ENCODE measurements at regions not wholly inside any gene's neighbourhood (a gene's known extent, or its start where the extent isn't known, plus 50 kb on each side); places are given as distances from the start of the nearest gene placed in this dataset.

GRCh38 chr20:19141998-19142397 is 70.4 kb upstream of the SLC24A3 start:
- Histone ChIP-seq H3K4me1 (ENCODE audit: control insufficient read depth in 1 of 2, insufficient read depth in 2 of 2, low read length in 2 of 2) (no peaks in the 10 kb centered on the region), H3K4me3 (replicated peaks in 1 of 2; ENCODE audit: low read depth in 1 of 2, low read length in 2 of 2) (no peak overlapping the region), H3K4me2 (ENCODE audit: low read length) (no peak overlapping the region), H4K20me1 (ENCODE audit: insufficient read depth) (no peaks in the 10 kb centered on the region), H3K9ac (ENCODE audit: low read length) (no peak overlapping the region), H3K9me2 (ENCODE audit: insufficient read depth) (no peaks in the 10 kb centered on the region), H3K36me3 (ENCODE audit: control insufficient read depth in 1 of 2, insufficient read depth in 2 of 2, low read length in 2 of 2) (no peaks in the 10 kb centered on the region), H3K79me2 (ENCODE audit: insufficient read depth, low read length) (no peaks in the 10 kb centered on the region), H2AFZ (ENCODE audit: low read depth, low read length, poor library complexity, severe bottlenecking) (no peak overlapping the region), H3K27me3 (ENCODE audit: insufficient read depth, low read length) (no peaks in the 10 kb centered on the region), H3K27ac (ENCODE audit: low read depth, low read length) (no peak overlapping the region), H3K9me3 (ENCODE audit: control insufficient read depth in 1 of 2, insufficient read depth in 1 of 2, low read depth in 1 of 2, low read length in 2 of 2) (peaks cover 0 to 4% of the 10 kb centered on the region in 2 experiments; a peak in 1 of 4 replicates)
- POLR2A ChIA-PET: no interaction called here
- DNase-seq (ENCODE audit: low read depth, low spot score): no peak
- RAD21 ChIA-PET (ENCODE audit: low non-redundant PET in 1 of 2, low total read pairs in 2 of 2, uncharacterized antibody in 2 of 2, unreplicated experiment in 2 of 2): no interaction called here
- CTCF ChIA-PET: no interaction called here
- no TSS peak for BruUV-seq (replicated peaks)
- ATAC-seq: no peak
- no peak for TF ChIP-seq CBX3 (IDR thresholded peaks at IDR 0.05; ENCODE audit: low read depth)
- TF ChIP-seq ATF3 (IDR thresholded peaks at IDR 0.05): no peak
- no peak for TF ChIP-seq EZH2 (IDR thresholded peaks at IDR 0.05)
- no peak for TF ChIP-seq REST (IDR thresholded peaks at IDR 0.05; ENCODE audit: low read depth)
- no peak for TF ChIP-seq MAX (IDR thresholded peaks at IDR 0.05)
- no peak for TF ChIP-seq ZBTB33 (IDR thresholded peaks at IDR 0.05; ENCODE audit: extremely low read depth, insufficient replicate concordance, low read length)
- TF ChIP-seq SP1 (IDR thresholded peaks at IDR 0.05; ENCODE audit: low read depth): no peak
- no peak for TF ChIP-seq EZH2phosphoT487 (IDR thresholded peaks at IDR 0.05; ENCODE audit: borderline replicate concordance)
- TF ChIP-seq POLR2AphosphoS5 (IDR thresholded peaks at IDR 0.05; ENCODE audit: low read depth, low read length): no peak
- intact Hi-C loops (cut with micrococcal nuclease): no loop called here
